Dedifferentiated amniotic fluid mesenchymal stem cell (primary cell): ENCODE measurements at regions not wholly inside any gene's neighbourhood (a gene's known extent, or its start where the extent isn't known, plus 50 kb on each side); places are given as distances from the start of the nearest gene placed in this dataset.

ENCODE experiments used
- DNase-seq: peaks from one replicate; pipeline ENCODE4 v3.0.0-alpha.2; 2016; ENCODE audit errors: extremely low spot score

DNA sequence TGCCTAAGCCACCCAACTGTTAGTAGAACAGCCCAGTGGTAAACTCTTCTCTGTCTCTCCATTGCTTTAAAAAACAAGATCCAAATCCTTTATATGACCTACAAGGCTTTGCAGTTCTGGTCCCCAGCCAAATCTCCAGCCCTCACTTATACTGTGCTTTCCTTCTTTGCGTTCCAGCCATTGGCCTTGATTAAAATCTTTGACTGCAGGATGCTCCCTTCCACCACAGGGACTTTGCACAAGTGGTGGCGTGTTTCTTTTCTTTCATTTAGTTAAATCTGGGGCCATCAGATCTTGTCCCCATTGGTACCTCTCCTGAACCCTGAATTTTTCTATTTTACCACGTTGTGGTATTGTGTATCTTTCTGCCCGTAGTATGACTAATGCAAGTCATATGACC lies 183.7 kb downstream of the VRK1 start:
- DNase-seq = no peak

DNA sequence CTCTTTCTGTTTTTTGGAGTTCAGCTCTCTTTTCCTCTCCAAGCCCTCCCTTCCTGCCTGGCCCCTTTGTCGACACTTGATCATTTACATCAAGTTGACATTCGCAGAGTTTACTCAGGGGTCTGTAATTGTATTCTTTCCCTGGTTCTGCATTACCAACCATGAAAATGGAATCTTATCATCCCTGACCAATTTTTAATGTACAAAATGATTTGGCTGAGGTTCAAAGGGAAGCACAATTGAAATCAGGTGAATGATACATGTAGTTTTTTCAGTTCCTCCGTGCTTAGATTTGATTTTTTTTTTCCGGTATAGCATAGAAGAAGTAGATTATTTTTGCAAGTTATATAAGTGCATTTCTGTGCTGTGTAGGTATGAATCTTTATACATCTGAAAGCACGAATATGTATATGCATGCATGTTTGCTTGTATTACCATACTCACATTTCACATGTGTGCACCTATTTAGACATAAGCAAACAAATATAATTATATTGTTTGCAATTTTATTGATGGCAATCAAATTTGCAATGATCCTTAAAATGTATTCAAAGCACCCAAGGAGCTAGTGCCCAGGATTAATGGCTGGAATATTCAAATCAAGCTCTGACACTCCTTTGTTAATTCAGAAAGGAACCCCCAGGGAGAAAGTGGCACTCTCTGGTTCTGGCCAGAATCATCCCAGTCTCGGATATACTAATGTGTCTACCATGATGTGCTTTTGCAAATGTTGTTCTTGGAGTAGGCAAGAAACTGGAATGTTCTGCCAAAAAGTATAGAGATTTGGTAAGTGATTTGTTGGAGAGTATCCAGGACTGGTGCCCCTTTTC lies 189.3 kb downstream of the VRK1 start:
- DNase-seq = no peak

DNA sequence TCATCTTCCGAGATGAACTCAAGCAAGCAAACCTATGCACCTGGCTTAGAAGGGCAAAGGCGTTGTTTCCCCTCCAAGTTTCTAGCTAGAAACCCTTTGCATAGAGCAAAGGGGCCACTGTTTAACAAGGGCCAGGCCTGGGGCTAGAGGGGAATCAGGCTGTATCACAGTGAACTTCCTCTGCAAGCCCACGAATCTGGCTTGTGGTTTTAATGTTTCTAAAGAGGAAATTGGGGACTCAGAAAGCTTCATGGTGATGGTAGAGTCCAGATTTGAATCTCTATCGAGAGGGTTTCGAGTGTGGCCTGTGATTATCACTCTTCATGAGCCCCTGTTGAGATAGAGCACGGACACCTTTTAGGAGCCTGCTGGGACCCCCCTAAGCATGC lies 189.9 kb downstream of the VRK1 start:
- DNase-seq = no peak

DNA sequence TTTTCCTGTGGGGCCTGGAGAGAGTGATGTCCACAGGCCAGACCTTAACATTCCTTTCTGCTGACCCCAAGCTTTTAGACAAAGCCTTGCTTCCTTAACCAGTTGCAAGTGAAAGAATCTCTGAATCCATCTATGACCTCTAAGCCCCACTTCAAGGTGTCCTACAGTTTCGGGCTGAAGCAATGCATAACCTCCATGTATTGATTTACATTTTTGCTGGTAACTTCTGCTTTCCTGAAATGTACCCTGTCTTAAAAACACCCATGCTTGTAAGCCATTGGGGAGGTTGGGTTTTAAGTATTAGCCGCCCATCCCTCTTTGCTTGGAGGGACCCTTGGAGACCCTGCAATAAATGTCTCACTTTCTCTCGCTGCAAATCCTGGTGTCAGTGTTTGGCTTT lies 190.6 kb downstream of the VRK1 start:
- DNase-seq = no peak

DNA sequence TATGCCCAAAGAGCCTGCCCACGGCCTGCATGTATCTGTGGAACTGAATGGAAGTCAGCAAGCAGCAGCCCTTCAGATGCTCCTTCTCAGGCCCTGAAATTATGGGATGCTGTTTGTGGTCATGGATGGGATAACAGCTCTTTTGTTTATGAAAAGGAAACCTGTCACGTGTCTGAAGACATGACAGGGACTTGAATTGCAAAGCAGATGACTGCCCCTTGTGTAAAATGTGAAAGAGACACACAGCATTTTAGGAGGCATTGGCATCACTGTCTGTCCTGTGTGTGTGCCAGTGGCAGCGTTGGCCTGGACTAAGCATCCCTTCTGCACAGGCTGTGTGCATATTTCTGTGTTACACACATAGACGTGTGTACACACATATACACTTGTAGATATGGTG lies 192.1 kb downstream of the VRK1 start:
- no peak for DNase-seq

DNA sequence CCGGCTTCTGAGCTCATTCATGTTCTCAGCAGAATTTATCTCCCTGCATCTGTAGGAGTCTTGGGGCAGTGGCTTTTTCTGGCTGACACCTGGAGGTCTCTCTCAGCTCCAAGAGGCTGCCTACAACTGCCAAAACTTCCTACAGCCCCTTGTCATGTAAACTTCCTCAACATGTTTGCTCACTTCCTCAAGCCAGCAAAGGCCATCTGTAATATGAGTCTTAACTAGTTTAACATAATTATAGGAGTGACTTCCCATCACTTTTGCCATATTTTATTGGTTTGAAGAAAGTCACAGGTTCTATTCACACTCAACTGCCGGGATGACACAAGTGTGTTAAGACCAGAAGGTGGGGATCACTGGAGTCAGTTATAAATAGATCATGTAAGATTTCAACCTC lies 194.0 kb downstream of the VRK1 start:
- no peak for DNase-seq

DNA sequence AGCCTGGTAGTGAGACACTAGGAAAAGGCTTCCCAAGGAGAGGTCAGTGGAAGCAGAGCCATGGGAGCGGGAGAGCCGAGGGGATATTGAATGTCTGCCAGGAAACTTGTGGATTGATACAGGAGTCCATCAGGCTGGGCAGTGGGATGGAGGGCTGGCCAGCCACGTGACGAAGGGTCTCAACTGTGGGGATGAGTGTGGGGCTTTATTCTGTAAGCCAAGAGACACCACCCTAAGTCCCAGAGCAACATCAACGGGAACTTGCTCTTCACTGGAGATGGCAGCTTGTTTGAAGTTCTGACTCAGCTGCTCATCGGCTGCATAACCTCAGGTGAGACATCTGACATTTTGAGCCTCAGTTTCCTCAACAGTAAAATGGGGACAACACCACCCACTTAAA lies 197.8 kb downstream of the VRK1 start:
- DNase-seq = no peak

DNA sequence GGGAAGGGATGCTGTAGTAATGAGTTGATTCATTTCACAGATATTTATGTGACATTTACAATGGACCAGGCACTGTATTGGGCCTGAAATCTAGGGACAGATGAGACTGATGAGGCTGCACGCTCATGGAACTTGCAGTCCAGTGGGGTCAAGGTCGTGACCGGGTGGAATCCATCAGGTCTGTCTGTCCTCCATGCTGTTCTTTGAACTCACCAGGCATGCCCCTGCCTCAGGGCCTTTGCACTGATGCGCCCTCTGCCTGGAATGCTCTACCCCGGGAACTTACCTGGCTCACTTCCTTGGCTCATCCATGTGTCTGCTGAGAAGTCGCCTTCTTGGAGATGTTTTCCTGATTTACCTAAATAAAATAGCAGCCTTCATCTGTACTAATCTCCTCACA lies 200.1 kb downstream of the VRK1 start:
- DNase-seq = no peak

DNA sequence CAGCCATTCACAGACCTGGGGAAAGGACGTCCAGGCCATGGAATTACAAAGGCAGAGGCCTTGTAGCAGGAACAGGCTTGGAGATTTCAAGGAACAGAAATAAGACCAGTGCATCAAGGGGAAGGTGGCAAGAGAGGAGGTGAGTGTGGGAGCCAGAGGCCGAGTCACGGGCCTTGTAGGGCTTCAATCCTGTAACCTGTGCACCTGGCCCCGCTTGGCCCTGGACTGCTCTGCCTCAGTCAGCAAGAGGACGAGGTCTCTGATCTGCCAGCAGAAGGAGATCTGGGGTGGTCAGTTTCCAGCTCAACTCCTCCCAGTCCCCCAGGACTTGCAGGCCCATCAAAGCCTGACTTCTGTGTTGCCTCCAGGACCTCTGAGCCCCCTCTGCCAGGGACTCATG lies 200.8 kb downstream of the VRK1 start:
- no peak for DNase-seq

DNA sequence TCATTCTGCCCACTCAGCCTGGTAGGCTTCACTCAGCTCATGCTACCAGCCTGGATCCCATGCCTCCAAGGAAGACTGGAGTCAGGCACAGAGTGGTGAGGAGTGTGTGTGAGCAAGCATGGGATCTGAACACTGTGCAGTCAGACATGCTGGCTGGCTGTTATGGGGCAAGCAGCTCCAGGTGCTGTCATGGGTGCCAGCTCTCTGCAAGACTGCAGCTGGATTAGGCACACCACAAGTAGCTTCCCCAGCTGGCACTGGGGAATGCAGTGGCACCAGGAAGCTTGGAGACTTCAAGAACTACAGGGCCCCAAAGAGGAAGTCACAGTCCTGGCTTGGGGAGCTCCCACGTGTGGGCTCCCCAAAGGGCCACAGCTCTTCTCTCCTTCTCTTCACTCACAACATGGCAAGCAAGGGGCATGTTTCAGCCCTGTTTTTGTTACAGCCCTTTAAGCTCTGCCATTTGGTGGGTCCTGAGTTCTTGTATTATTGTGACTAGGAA lies 202.5 kb downstream of the VRK1 start:
- DNase-seq = no peak

DNA sequence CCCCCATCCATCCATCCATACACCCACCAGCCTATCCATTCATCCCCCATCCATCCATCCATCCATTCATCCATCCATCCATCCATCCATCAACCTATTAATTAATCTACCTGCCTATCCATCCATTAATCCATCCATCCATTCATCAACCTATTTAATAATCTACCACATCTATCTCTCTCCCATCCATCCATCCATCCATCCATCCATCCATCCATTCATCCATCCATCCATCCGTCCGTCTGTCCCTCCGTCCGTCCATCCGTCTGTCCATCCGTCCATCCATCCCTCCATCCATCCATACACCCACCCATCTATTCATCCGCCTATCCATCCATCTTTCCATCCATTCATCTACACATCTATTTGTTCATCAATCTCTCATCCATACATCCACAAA lies 205.3 kb downstream of the VRK1 start:
- DNase-seq = no peak

DNA sequence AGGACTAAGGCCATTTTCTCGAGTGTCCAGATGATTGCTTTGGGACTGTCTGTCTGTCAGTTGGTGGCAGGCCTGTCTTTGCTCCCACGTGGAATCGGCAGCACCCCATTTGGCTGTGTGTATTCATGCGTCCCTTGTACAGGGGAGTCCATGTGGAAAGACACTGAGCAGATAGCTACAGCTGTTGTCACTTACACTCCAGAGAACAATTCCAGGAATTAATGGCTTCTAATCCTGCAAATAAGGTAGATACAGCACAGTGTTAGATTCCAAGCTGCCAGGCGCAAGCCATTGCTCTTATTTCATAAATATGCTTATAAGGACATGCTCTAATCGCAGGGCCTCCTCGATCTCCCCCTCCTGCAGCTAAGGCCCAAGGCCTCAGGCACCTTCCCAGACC lies 208.8 kb downstream of the VRK1 start:
- DNase-seq = no peak

DNA sequence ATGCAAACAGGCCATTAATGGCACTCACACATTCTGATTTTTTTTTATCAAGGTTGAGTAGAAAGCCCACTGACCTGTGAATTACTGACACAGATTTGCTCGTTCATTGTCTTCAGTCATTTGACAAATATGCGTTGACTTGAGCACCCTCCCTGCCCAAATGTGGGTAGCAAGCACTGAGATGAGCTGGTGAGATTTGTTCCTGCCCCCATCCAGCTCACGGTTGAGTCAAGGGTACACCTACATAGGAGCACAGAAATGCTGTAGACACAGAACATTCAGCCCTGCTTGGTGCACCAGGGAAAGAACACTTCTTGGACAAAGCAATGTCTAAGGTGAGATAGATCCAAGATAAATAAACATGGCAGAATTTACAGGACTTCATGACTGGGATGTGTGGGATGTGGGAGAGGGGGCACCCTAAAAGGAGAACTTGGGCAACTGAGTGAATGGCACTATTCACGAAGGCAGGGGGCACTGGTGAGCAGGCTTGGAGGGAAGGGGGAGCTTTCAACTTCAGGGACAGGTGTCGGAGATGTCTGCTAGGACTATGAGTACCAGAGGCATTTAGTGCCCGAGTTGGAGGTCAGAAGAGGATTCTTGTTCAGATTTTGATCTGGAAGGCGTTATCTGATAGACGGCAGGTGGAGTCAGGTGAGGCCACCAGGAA lies 213.4 kb downstream of the VRK1 start:
- DNase-seq = no peak

DNA sequence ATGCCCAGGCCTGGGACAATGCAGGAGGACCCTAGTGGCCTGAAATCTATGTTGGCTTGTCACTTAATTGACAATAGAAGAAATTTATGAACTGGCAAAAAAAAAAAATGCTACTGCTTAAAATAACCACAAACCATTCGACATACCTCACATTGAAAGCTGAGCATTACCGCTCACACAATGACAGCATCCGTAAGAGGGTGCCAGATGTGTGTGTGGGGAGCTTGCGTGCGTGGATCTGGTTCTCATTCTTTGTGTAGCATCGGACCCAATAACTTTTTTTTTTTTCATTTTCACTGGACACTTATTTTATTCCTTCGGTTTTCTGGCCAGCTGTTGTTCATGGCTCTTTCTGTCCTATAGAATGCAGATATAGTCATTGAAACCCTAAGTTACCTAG lies 216.7 kb downstream of the VRK1 start:
- no peak for DNase-seq

DNA sequence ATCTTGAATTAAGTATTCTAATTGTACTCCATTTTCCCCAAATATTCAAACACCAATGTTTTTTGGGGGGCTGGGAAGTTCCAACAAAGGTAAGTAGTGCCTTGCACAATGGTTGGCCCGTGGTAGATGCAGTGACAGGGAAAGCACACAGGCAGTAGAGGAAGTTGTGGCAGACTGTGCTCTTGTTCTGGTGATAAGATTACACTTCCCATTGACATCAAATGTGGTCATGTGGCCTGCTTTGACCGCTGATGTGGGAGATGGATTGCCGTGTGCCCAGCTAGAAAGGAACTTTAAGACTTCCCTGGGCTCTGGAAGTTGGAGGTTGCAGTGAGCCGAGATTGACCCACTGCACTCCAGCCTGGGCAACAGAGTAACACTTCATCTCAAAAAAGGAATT lies 223.8 kb downstream of the VRK1 start:
- no peak for DNase-seq

DNA sequence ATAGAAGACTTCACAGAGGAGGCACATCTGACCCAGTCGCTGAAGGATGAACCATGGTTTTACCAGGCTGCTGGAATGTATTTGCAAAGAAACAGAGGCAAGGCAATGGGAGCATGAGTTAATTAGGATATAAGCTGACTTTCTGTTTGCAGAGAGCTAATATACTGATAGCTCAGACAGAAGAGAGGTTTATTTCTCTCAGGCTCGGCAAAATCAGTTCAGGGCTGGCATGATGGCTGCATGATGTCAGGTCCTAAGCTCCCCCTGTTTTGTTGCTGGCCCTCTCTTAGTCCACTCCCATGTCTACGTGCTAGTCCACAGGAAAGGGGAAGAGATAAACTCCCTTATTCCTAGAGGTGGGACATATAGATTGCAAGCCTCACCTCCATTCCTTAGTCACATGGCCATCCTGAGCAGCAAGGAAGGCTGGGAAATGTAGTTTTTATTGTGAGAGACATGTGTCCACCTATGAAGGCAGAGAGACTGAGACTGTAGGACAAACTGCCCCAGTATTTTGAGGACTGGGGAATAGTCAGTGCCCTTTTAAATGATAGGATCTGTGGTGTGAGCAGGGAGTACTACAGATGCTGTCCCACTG lies 224.5 kb downstream of the VRK1 start:
- DNase-seq = no peak

DNA sequence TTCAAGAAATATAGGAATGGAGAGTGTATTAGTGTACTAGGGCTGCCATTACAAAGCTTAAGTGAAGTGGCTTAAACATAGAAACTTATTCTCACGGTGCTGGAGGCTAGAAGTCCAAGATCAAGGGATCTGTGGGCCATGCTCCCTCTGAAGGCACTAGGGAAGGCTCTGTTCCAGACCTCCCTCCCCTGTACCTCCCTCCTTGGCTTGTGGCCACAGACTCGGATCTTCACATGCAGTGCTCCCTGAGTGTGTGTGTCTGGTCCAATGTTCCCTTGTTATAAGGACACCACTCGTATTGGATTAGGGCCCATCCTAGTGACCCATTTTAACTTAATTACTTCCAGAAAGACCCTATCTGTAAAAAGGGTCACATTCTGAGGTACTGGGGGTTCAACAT lies 225.6 kb downstream of the VRK1 start:
- no peak for DNase-seq

DNA sequence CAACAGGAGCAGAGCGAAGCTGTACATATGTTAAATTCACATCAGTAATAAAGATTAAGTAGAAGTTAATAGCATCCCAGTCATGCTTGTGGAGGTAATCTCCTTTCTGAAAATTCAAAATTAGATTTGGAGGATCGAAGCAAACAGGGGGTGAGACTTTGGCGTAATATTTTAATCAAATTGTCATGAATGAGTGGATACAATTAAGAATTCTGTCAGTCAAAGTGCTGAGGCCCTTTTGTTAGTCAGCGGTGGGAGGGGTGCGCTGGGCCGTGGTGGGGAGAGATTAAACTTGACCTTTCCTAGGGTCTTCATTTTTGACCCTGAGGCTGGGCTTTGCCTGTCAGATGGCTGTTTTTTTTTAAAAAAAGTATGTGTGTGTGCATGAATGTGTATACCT lies 226.7 kb downstream of the VRK1 start:
- no peak for DNase-seq

DNA sequence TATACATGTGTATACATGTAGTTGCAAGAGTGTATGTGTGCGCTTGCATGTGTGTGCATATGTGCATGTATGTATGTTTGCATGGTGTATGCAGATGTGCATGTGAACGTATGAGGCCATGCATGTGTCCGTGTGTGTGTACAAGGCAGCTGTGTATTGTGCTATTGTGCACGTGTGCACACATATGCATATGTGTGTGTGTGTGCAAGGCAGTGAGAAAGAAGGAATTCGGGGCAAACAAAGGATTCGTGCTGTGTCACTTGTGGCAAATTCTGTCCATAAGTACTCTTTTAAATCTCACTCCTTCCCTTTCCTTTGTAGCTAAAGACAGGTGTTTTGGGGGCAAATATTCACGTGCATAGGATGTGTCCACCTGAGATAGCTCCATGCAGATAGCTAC lies 227.1 kb downstream of the VRK1 start:
- DNase-seq = no peak

DNA sequence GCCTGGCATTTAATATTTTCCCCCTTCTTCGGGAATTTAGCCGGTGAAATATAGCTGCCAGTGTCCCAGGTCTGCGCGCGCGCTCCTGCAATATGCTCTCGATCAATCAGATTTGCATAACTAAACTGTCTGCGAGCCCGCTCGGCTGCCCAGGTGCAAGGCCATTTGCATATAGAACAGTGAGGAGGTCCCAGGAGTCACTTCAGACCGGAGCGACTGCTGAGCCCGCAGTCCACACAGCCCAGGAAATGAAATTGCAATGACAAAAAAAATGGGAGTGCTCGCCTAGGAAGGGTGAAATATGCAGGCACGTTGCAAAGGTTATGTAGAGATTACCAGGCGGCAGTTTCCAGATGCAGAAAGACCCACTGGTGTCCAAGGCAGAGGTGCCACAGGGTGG lies 228.5 kb downstream of the VRK1 start:
- no peak for DNase-seq

DNA sequence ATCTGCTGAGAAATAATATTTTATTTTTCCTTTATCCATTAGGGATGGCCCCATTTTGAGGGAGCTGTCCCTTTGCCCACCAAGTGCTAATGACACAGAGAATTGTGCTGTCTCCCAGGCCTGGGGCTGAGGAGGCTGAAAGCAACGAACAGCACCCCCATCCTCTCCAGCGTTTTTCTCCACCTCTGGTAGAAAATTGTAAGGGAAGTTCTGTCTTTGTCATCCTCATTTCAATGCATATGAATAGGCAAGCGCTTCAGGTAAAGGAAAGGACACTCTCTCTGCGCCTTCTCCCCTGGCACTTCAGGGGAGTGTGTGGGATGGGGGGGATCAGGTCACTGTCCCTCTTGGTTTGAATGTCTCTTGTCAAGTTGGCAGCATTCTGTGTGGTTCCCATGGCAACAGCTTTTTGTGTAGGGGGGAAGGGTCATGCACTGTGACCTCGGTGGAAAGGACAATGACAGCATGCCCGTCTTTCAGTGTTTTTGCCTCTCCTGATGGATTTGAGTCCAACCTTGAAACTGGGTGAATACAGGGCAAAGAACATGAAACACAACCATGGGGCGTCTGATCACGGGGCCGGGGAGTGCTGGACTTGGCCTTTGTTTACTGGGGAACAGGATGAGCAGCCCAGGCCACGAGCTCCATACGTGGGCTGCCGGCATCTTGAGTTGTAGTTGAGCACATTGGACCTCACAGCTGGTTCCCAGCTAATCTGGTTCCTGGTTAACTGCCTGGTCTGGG lies 230.2 kb downstream of the VRK1 start:
- no peak for DNase-seq

DNA sequence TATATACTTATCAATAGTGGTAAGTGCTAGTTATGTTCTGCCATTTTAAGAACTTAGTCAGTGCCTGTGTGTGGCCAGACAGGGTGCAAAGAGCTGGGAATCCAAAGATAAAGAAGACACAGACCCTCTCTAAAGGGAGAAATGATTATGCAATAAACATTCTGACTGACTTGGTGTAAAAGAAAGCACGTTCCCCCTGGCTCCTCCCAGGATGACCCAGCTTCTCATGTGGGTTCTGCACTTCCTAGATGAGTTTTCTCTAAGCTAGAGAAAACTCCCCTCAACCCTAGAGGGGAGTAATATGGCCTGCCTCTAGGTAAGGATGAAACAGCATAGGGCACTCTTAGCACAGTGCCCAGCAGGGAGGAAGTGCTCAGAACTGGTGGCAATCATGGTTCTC lies 231.2 kb downstream of the VRK1 start:
- no peak for DNase-seq
